HT-29 (cell line): ENCODE measurements at regions not wholly inside any gene's neighbourhood (a gene's known extent, or its start where the extent isn't known, plus 50 kb on each side); places are given as distances from the start of the nearest gene placed in this dataset.

ENCODE experiments used
- DNase-seq: peaks from one replicate; pipeline ENCODE4 v3.0.0-alpha.2; 2015; ENCODE audit warnings: low spot score

GRCh38 chrX:7220121-7220520 lies 72.2 kb upstream of the PUDP start:
- no peak for DNase-seq

- no peak for DNase-seq
Measured at GRCh38 chrX:7219153-7219705, 71.3 kb upstream of the PUDP start.

- DNase-seq = no peak
Measured at GRCh38 chrX:7218321-7219152, 70.6 kb upstream of the PUDP start.

GRCh38 chrX:7216981-7217587 lies 69.1 kb upstream of the PUDP start:
- no peak for DNase-seq

- DNase-seq = no peak
Measured at GRCh38 chrX:7215842-7216241, 67.9 kb upstream of the PUDP start.

GRCh38 chrX:7214251-7214650 lies 66.3 kb upstream of the PUDP start:
- no peak for DNase-seq

GRCh38 chrX:7205037-7205577 lies 57.2 kb upstream of the PUDP start:
- no peak for DNase-seq

GRCh38 chrX:7204619-7205018 lies 56.7 kb upstream of the PUDP start:
- DNase-seq = no peak

- no peak for DNase-seq
Measured at GRCh38 chrX:7202206-7202605, 54.3 kb upstream of the PUDP start.

- no peak for DNase-seq
Measured at GRCh38 chrX:7201496-7201895, 53.5 kb upstream of the PUDP start.

GRCh38 chrX:7198499-7198898 lies 50.5 kb upstream of the PUDP start:
- no peak for DNase-seq
